ENCODE measurements at regions not wholly inside any gene's neighbourhood (a gene's known extent, or its start where the extent isn't known, plus 50 kb on each side); places are given as distances from the start of the nearest gene placed in this dataset.

- H3K36me3 Mint-ChIP-seq (ENCODE audit: low read depth) = no peaks in the 10 kb centered on the region
- peaks cover 11% of the 10 kb centered on the region for H3K27me3 Mint-ChIP-seq (ENCODE audit: low read depth)
- H3K9me3 Mint-ChIP-seq (ENCODE audit: low read depth) = no peaks in the 10 kb centered on the region
- no peak for TF ChIP-seq CTCF (IDR thresholded peaks at IDR 0.05)
- H3K4me3 Mint-ChIP-seq (ENCODE audit: unreplicated experiment) = no peak overlapping the region
- H3K27ac Mint-ChIP-seq (ENCODE audit: unreplicated experiment) = no peak overlapping the region
- DNase-seq (ENCODE audit: low spot score) = no peak
- H3K4me1 Mint-ChIP-seq (ENCODE audit: low read depth) = no peaks in the 10 kb centered on the region
These were observed 610.6 kb downstream of the PLCL1 start for GRCh38 chr2:198414976-198415375.

GRCh38 chr2:198411936-198412335, 607.5 kb downstream of the PLCL1 start:
- Mint-ChIP-seq H3K9me3 (ENCODE audit: low read depth) (no peaks in the 10 kb centered on the region), H3K27ac (ENCODE audit: unreplicated experiment) (no peak overlapping the region), H3K27me3 (ENCODE audit: low read depth) (peaks cover 17% of the 10 kb centered on the region), H3K4me3 (ENCODE audit: unreplicated experiment) (no peak overlapping the region), H3K4me1 (ENCODE audit: low read depth) (no peaks in the 10 kb centered on the region), H3K36me3 (ENCODE audit: low read depth) (no peaks in the 10 kb centered on the region)
- DNase-seq (ENCODE audit: low spot score) = no peak
- TF ChIP-seq CTCF (IDR thresholded peaks at IDR 0.05) = no peak

- Mint-ChIP-seq H3K4me1 (ENCODE audit: low read depth) (no peaks in the 10 kb centered on the region), H3K36me3 (ENCODE audit: low read depth) (no peaks in the 10 kb centered on the region), H3K9me3 (ENCODE audit: low read depth) (no peaks in the 10 kb centered on the region), H3K4me3 (ENCODE audit: unreplicated experiment) (no peak overlapping the region), H3K27me3 (ENCODE audit: low read depth) (peaks cover 15% of the 10 kb centered on the region), H3K27ac (ENCODE audit: unreplicated experiment) (no peak overlapping the region)
- no peak for DNase-seq (ENCODE audit: low spot score)
- no peak for TF ChIP-seq CTCF (IDR thresholded peaks at IDR 0.05)
These were observed 603.8 kb downstream of the PLCL1 start for GRCh38 chr2:198408171-198408570.

GRCh38 chr2:198405311-198405710, 600.9 kb downstream of the PLCL1 start:
- Mint-ChIP-seq H3K4me3 (ENCODE audit: unreplicated experiment) (no peak overlapping the region), H3K9me3 (ENCODE audit: low read depth) (no peaks in the 10 kb centered on the region), H3K27ac (ENCODE audit: unreplicated experiment) (no peak overlapping the region), H3K27me3 (ENCODE audit: low read depth) (peaks cover 12% of the 10 kb centered on the region), H3K4me1 (ENCODE audit: low read depth) (no peaks in the 10 kb centered on the region), H3K36me3 (ENCODE audit: low read depth) (no peaks in the 10 kb centered on the region)
- TF ChIP-seq CTCF (IDR thresholded peaks at IDR 0.05) = no peak
- DNase-seq (ENCODE audit: low spot score) = no peak

- Mint-ChIP-seq H3K9me3 (ENCODE audit: low read depth) (no peaks in the 10 kb centered on the region), H3K27ac (ENCODE audit: unreplicated experiment) (no peak overlapping the region), H3K4me3 (ENCODE audit: unreplicated experiment) (no peak overlapping the region), H3K27me3 (ENCODE audit: low read depth) (peaks cover 14% of the 10 kb centered on the region), H3K36me3 (ENCODE audit: low read depth) (no peaks in the 10 kb centered on the region), H3K4me1 (ENCODE audit: low read depth) (no peaks in the 10 kb centered on the region)
- TF ChIP-seq CTCF (IDR thresholded peaks at IDR 0.05) = no peak
- DNase-seq (ENCODE audit: low spot score) = no peak
These were observed 597.3 kb downstream of the PLCL1 start for GRCh38 chr2:198401644-198402043.

Data from chondrocyte (in vitro differentiated cells).